Activated CD8-positive, alpha-beta memory T cell treated with anti-CD3 and anti-CD28 coated beads for 48 hours (primary cell): ENCODE measurements at regions not wholly inside any gene's neighbourhood (a gene's known extent, or its start where the extent isn't known, plus 50 kb on each side); places are given as distances from the start of the nearest gene placed in this dataset.

Experiments
- DNase-seq, 3 experiments: peaks; one replicate each; pipeline ENCODE4 v3.0.0-alpha.2; 2020; ENCODE audit warnings: low read depth in 2 of 3, low spot score in 2 of 3

- no peak for DNase-seq
Observed at GRCh38 chr21:27426196-27426595, 459.3 kb upstream of the ADAMTS5 start.

GRCh38 chr21:27425574-27425973 lies 458.7 kb upstream of the ADAMTS5 start:
- no peak for DNase-seq

- DNase-seq = no peak
Observed at GRCh38 chr21:27425172-27425571, 458.3 kb upstream of the ADAMTS5 start.

- no peak for DNase-seq
Observed at GRCh38 chr21:27424601-27425000, 457.7 kb upstream of the ADAMTS5 start.

GRCh38 chr21:27423906-27424595 lies 457.2 kb upstream of the ADAMTS5 start:
- no peak for DNase-seq

- no peak for DNase-seq
Observed at GRCh38 chr21:27423038-27423437, 456.1 kb upstream of the ADAMTS5 start.

GRCh38 chr21:27422435-27422834 lies 455.5 kb upstream of the ADAMTS5 start:
- DNase-seq = no peak

GRCh38 chr21:27421654-27422053 lies 454.8 kb upstream of the ADAMTS5 start:
- DNase-seq = no peak

- no peak for DNase-seq
Observed at GRCh38 chr21:27419153-27419552, 452.3 kb upstream of the ADAMTS5 start.

- DNase-seq = no peak
Observed at GRCh38 chr21:27418346-27418745, 451.5 kb upstream of the ADAMTS5 start.

- DNase-seq = no peak
Observed at GRCh38 chr21:27412530-27412929, 445.6 kb upstream of the ADAMTS5 start.

GRCh38 chr21:27408826-27409225 lies 441.9 kb upstream of the ADAMTS5 start:
- no peak for DNase-seq

GRCh38 chr21:27407271-27407670 lies 440.4 kb upstream of the ADAMTS5 start:
- no peak for DNase-seq

- DNase-seq = no peak
Observed at GRCh38 chr21:27406300-27407009, 439.6 kb upstream of the ADAMTS5 start.

- DNase-seq = no peak
Observed at GRCh38 chr21:27403011-27403410, 436.1 kb upstream of the ADAMTS5 start.

GRCh38 chr21:27400045-27400444 lies 433.2 kb upstream of the ADAMTS5 start:
- DNase-seq = no peak

- no peak for DNase-seq
Observed at GRCh38 chr21:27397578-27397977, 430.7 kb upstream of the ADAMTS5 start.

- DNase-seq = no peak
Observed at GRCh38 chr21:27393726-27394125, 426.8 kb upstream of the ADAMTS5 start.

GRCh38 chr21:27391990-27392389 lies 425.1 kb upstream of the ADAMTS5 start:
- DNase-seq = no peak

- DNase-seq = no peak
Observed at GRCh38 chr21:27390384-27390783, 423.5 kb upstream of the ADAMTS5 start.

- no peak for DNase-seq
Observed at GRCh38 chr21:27388825-27389224, 421.9 kb upstream of the ADAMTS5 start.

- DNase-seq = no peak
Observed at GRCh38 chr21:27382404-27382803, 415.5 kb upstream of the ADAMTS5 start.

GRCh38 chr21:27380303-27380702 lies 413.4 kb upstream of the ADAMTS5 start:
- DNase-seq = no peak
